ENCODE measurements at regions not wholly inside any gene's neighbourhood (a gene's known extent, or its start where the extent isn't known, plus 50 kb on each side); places are given as distances from the start of the nearest gene placed in this dataset.

- no peaks in the 10 kb centered on the region for H3K4me1 ChIP-seq
- H3K36me3 ChIP-seq: no peaks in the 10 kb centered on the region
- TF ChIP-seq CTCF (IDR thresholded peaks at IDR 0.05): no peak
- no peak for TF ChIP-seq EP300 (IDR thresholded peaks at IDR 0.05)
- no peak for TF ChIP-seq POLR2A (IDR thresholded peaks at IDR 0.05)
- H3K9me3 ChIP-seq: no peaks in the 10 kb centered on the region
- no peak overlapping the region for H3K4me3 ChIP-seq
- H3K27me3 ChIP-seq: no peaks in the 10 kb centered on the region
- DNase-seq (ENCODE audit: low spot score in 2 of 2): no peak
- H3K27ac ChIP-seq: no peak overlapping the region
Measured at GRCh38 chr4:42205541-42205940, 53.1 kb upstream of the BEND4 start.

- 62 to 67% methylated on average over 2 of the region's 2 CpGs for WGBS, 2 donors
Measured at GRCh38 chr4:42216664-42217063, 64.2 kb upstream of the BEND4 start.

GRCh38 chr4:42225286-42225685 lies 72.8 kb upstream of the BEND4 start:
- H3K4me3 ChIP-seq: no peak overlapping the region
- TF ChIP-seq CTCF (IDR thresholded peaks at IDR 0.05) (no peak), POLR2A (IDR thresholded peaks at IDR 0.05) (no peak), EP300 (IDR thresholded peaks at IDR 0.05) (no peak)
- no peak overlapping the region for H3K27ac ChIP-seq
- H3K4me1 ChIP-seq: no peaks in the 10 kb centered on the region
- 47 to 56% methylated on average over 1 of the region's 1 CpG for WGBS, 2 donors
- no peaks in the 10 kb centered on the region for H3K27me3 ChIP-seq
- no peaks in the 10 kb centered on the region for H3K9me3 ChIP-seq
- no peak for DNase-seq (ENCODE audit: low spot score in 2 of 2)
- H3K36me3 ChIP-seq: no peaks in the 10 kb centered on the region

More at GRCh38 chr4:42216664-42217063, 64.2 kb upstream of the BEND4 start:
- DNase-seq (ENCODE audit: low spot score in 2 of 2): no peak
- no peaks in the 10 kb centered on the region for H3K9me3 ChIP-seq
- TF ChIP-seq CTCF (IDR thresholded peaks at IDR 0.05) (no peak), POLR2A (IDR thresholded peaks at IDR 0.05) (no peak), EP300 (IDR thresholded peaks at IDR 0.05) (no peak)
- no peak overlapping the region for H3K27ac ChIP-seq
- no peaks in the 10 kb centered on the region for H3K4me1 ChIP-seq
- no peaks in the 10 kb centered on the region for H3K27me3 ChIP-seq
- no peaks in the 10 kb centered on the region for H3K36me3 ChIP-seq
- H3K4me3 ChIP-seq: no peak overlapping the region

GRCh38 chr4:42234817-42235216 lies 82.4 kb upstream of the BEND4 start:
- TF ChIP-seq EP300 (IDR thresholded peaks at IDR 0.05): no peak
- no peak for TF ChIP-seq POLR2A (IDR thresholded peaks at IDR 0.05)
- TF ChIP-seq CTCF (IDR thresholded peaks at IDR 0.05): no peak
- H3K27ac ChIP-seq: no peak overlapping the region
- no peak for DNase-seq (ENCODE audit: low spot score in 2 of 2)
- no peak overlapping the region for H3K4me3 ChIP-seq
- no peaks in the 10 kb centered on the region for H3K27me3 ChIP-seq
- H3K4me1 ChIP-seq: no peaks in the 10 kb centered on the region
- 89 to 93% methylated on average over 4 of the region's 4 CpGs for WGBS, 2 donors
- no peaks in the 10 kb centered on the region for H3K36me3 ChIP-seq
- no peaks in the 10 kb centered on the region for H3K9me3 ChIP-seq

GRCh38 chr4:42235304-42236021 lies 83.0 kb upstream of the BEND4 start:
- Histone ChIP-seq H3K36me3 (no peaks in the 10 kb centered on the region), H3K9me3 (no peaks in the 10 kb centered on the region), H3K27ac (no peak overlapping the region), H3K4me3 (no peak overlapping the region), H3K4me1 (no peaks in the 10 kb centered on the region), H3K27me3 (no peaks in the 10 kb centered on the region)
- TF ChIP-seq EP300 (IDR thresholded peaks at IDR 0.05) (no peak), CTCF (IDR thresholded peaks at IDR 0.05) (no peak), POLR2A (IDR thresholded peaks at IDR 0.05) (no peak)
- no peak for DNase-seq (ENCODE audit: low spot score in 2 of 2)
- 90% methylated on average over 7 of the region's 7 CpGs for WGBS, 2 donors

Measured in tibial nerve (tissue), 4 donors.